ENCODE measurements at regions not wholly inside any gene's neighbourhood (a gene's known extent, or its start where the extent isn't known, plus 50 kb on each side); places are given as distances from the start of the nearest gene placed in this dataset.

DNA sequence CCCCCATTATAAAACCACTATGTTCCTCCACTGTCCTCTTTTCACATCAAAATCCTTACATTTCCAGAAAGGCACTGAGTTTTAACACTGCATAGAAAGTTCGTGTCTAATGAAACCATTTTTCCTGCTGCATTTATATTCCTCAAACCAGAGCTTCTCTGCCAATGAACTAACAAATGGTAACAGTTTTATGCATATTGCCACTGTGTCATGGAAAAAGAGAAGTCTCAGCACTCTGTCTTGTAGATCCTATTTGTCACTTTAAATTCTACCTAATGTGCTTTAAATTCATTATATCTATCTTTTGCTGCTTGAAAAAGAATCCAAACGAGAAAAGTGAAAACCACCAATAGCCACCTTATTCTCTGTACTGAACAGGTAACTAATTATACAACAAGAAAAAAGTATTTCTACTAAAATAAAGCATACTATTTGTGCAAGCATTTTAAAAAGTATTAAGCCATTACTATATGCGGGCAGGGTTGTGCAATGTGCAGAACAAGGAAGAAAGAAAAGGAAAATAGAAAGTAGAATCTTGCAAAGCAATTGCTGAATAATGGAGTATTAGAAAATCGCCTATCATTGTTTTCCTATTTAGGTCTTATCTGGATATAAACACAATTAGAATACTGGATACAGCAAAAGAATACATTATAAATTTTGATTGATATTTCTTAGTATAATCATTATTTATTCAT is 328.9 kb downstream of the ZEB2 start:
- WGBS, 2 experiments (ENCODE audit: insufficient coverage in 2 of 2): 78 to 100% methylated on average over 1 to 2 of the region's 4 CpGs

DNA sequence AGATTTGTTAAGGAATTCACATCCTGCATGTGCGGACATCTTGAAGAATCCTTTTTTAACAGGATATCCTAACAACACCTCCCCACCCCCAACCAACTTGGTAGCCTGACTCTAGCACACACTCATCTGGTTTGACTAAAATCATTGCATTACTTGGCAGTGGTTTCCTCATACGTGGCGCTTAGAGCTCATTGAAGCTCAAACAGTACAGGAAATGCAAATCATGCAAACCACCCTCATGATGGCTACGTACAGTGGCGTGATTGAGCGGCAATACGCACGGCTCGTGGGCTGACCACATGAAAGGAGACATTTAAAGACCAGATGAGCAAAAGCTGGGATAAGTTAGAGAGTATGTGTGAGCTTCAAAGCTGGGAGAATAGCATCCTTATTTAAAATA is 336.2 kb downstream of the ZEB2 start:
- Histone ChIP-seq H3K36me3 (ENCODE audit: control insufficient read depth, insufficient read depth, low read length) (no peaks in the 10 kb centered on the region), H3K9me3 (ENCODE audit: control insufficient read depth, low read length) (no peaks in the 10 kb centered on the region), H3K4me3 (ENCODE audit: extremely low read depth, insufficient read depth, low read length, poor library complexity, severe bottlenecking) (no peak overlapping the region), H3K4me1 (ENCODE audit: control insufficient read depth, insufficient read depth, low read length, poor library complexity, severe bottlenecking) (no peaks in the 10 kb centered on the region), H3K27ac (ENCODE audit: low read depth, low read length, severe bottlenecking) (no peak overlapping the region)
- WGBS, 2 experiments (ENCODE audit: insufficient coverage in 2 of 2): 95 to 99% methylated on average over 7 to 9 of the region's 9 CpGs

More for the DNA sequence above, 328.9 kb downstream of the ZEB2 start:
- H3K9me3 ChIP-seq (ENCODE audit: control insufficient read depth, low read length): no peaks in the 10 kb centered on the region
- H3K4me3 ChIP-seq (ENCODE audit: extremely low read depth, insufficient read depth, low read length, poor library complexity, severe bottlenecking): no peak overlapping the region
- H3K36me3 ChIP-seq (ENCODE audit: control insufficient read depth, insufficient read depth, low read length): no peaks in the 10 kb centered on the region
- H3K4me1 ChIP-seq (ENCODE audit: control insufficient read depth, insufficient read depth, low read length, poor library complexity, severe bottlenecking): no peaks in the 10 kb centered on the region
- H3K27ac ChIP-seq (ENCODE audit: low read depth, low read length, severe bottlenecking): no peak overlapping the region

DNA sequence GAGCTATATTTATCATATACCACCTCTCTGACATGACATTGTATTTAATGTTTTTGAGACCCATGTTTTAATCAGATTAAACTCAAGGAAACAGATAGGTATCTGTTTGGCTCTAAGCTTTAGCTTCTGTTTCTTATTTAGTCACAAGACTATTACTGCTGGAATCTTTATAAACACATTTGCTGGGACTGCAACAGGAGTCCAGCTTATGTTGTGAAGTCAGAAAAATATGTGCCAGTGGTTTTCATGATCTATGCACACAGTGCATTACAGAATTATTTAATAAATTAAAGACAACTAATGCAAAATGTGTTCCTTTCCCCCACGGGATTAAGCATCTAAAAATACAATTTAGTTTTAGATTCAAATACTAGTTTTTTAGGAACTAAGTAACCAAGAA is 338.9 kb downstream of the ZEB2 start:
- Histone ChIP-seq H3K4me1 (ENCODE audit: control insufficient read depth, insufficient read depth, low read length, poor library complexity, severe bottlenecking) (no peaks in the 10 kb centered on the region), H3K27ac (ENCODE audit: low read depth, low read length, severe bottlenecking) (no peak overlapping the region), H3K36me3 (ENCODE audit: control insufficient read depth, insufficient read depth, low read length) (no peaks in the 10 kb centered on the region), H3K4me3 (ENCODE audit: extremely low read depth, insufficient read depth, low read length, poor library complexity, severe bottlenecking) (no peak overlapping the region), H3K9me3 (ENCODE audit: control insufficient read depth, low read length) (no peaks in the 10 kb centered on the region)
- no CpG with 5 or more reads among the region's 1 CpG for WGBS, 2 experiments (ENCODE audit: insufficient coverage in 2 of 2)

DNA sequence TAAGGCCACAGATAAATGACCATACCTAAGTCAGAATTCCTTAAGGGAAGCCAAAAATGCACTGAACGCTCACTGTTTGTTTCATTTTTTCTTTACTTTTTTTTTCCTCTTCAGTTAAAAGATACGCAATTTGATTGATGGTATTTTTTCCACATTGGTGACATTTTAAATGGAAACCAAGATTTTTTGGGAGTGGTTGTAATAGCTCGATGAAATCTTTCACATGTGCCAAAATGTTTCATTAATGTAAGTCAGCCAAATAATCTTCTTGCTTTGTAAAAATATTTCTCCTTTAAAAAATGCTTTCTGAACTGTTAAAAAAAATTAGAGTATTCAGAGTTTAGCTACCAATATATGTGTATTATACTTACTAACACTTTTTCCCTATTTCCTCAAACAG is 339.8 kb downstream of the ZEB2 start:
- Histone ChIP-seq H3K4me3 (ENCODE audit: extremely low read depth, insufficient read depth, low read length, poor library complexity, severe bottlenecking) (no peak overlapping the region), H3K4me1 (ENCODE audit: control insufficient read depth, insufficient read depth, low read length, poor library complexity, severe bottlenecking) (no peaks in the 10 kb centered on the region), H3K9me3 (ENCODE audit: control insufficient read depth, low read length) (no peaks in the 10 kb centered on the region), H3K27ac (ENCODE audit: low read depth, low read length, severe bottlenecking) (no peak overlapping the region), H3K36me3 (ENCODE audit: control insufficient read depth, insufficient read depth, low read length) (no peaks in the 10 kb centered on the region)
- WGBS, 2 experiments (ENCODE audit: insufficient coverage in 2 of 2): no CpG with 5 or more reads among the region's 3 CpGs

DNA sequence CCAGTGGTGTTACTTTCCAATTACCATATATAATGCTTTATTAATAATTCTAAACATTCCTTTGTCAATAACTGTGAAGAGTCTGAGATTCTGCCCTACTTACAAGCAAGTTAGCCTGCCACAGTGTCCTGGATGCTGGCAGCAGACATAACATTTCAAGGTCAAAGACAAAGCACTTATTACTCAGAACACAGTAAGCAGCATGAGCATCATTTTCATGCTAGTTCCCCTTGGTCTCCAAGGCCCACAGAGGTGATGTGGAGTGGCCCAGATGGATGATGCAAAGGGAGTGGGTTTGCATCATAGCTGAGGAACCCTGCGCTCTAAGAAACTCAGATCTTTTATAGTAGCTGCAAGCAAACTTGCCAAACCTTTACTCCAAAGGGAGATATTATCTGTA is 349.7 kb downstream of the ZEB2 start:
- Histone ChIP-seq H3K36me3 (ENCODE audit: control insufficient read depth, insufficient read depth, low read length) (no peaks in the 10 kb centered on the region), H3K27ac (ENCODE audit: low read depth, low read length, severe bottlenecking) (no peak overlapping the region), H3K9me3 (ENCODE audit: control insufficient read depth, low read length) (no peaks in the 10 kb centered on the region), H3K4me1 (ENCODE audit: control insufficient read depth, insufficient read depth, low read length, poor library complexity, severe bottlenecking) (no peaks in the 10 kb centered on the region), H3K4me3 (ENCODE audit: extremely low read depth, insufficient read depth, low read length, poor library complexity, severe bottlenecking) (no peak overlapping the region)
- WGBS, 2 experiments (ENCODE audit: insufficient coverage in 2 of 2): no CpG with 5 or more reads among the region's 1 CpG

DNA sequence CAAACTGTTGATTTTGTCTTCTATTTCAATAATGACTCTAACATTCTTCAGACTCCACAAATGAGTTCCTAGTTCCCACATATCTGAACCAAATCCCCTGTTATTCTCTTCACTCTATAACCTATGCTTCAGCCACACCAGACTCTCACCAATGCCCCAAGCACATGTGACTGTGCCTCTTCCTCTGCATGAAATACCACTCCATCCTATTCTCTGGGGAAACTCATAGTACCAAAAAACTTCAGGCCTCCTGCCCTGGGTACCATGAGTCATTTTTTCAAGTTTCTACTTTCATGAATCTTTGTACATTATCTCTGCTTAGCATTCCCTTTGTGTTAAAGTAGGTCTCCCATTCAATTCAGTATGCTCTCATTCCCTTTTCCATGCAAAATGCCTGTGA is 353.2 kb downstream of the ZEB2 start:
- no peak overlapping the region for H3K4me3 ChIP-seq (ENCODE audit: extremely low read depth, insufficient read depth, low read length, poor library complexity, severe bottlenecking)
- H3K36me3 ChIP-seq (ENCODE audit: control insufficient read depth, insufficient read depth, low read length): no peaks in the 10 kb centered on the region
- no peaks in the 10 kb centered on the region for H3K4me1 ChIP-seq (ENCODE audit: control insufficient read depth, insufficient read depth, low read length, poor library complexity, severe bottlenecking)
- no peak overlapping the region for H3K27ac ChIP-seq (ENCODE audit: low read depth, low read length, severe bottlenecking)
- H3K9me3 ChIP-seq (ENCODE audit: control insufficient read depth, low read length): no peaks in the 10 kb centered on the region

DNA sequence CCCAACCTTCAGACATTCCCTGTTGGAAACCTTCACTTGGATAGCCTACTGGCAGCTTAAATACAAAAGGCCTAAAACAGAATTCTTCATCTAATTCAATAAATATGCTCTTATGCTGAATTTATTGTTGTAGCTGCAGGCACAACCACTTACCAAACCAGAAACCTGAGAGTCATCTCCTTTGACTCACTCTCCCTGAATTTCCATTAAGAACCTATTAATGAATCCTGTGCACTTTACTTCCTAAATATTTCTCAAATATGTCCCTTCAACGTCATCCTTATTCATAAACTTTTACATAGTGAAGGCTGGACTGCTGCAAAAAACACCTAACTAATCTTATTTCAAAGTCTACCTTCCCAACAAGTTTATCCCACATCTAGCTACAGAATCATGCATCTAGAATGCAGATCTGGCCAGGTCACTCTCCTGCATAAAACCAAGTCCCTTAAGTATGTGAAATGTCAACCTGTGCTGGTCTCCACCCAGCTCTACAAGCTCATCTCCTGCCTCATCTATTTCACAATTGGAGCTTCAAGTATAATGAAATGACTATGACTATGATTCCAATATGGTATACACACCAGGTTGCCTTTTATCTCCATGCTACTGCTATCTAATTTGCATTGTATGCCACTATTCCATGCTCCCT is 354.2 kb downstream of the ZEB2 start:
- Histone ChIP-seq H3K27ac (ENCODE audit: low read depth, low read length, severe bottlenecking) (no peak overlapping the region), H3K4me1 (ENCODE audit: control insufficient read depth, insufficient read depth, low read length, poor library complexity, severe bottlenecking) (no peaks in the 10 kb centered on the region), H3K4me3 (ENCODE audit: extremely low read depth, insufficient read depth, low read length, poor library complexity, severe bottlenecking) (no peak overlapping the region), H3K36me3 (ENCODE audit: control insufficient read depth, insufficient read depth, low read length) (no peaks in the 10 kb centered on the region), H3K9me3 (ENCODE audit: control insufficient read depth, low read length) (no peaks in the 10 kb centered on the region)
- WGBS, 2 experiments (ENCODE audit: insufficient coverage in 2 of 2): 80% methylated on average over 1 of the region's 1 CpG; no CpG with 5 or more reads in 1 of the 2 experiments

DNA sequence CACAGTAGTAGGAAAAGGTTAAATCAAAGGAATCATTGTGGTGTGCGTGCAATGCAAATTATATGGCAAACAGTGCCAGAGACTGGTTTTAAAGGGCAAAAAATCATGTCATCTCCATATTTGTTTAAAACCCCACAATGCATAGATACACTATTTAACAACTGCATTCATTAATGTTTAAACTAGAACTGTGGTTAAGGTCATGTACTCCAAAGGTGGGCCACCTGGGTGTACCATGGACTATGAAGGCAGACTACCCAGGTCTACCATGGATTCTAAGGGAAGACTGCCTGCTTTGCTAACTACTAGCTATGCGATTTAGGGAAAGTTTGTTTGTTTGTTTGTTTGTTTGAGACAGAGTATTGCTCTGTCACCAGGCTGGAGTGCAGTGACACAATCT is 356.3 kb downstream of the ZEB2 start:
- 92 to 100% methylated on average over 1 of the region's 2 CpGs for WGBS, 2 experiments (ENCODE audit: insufficient coverage in 2 of 2)
- no peak overlapping the region for H3K4me3 ChIP-seq (ENCODE audit: extremely low read depth, insufficient read depth, low read length, poor library complexity, severe bottlenecking)
- no peak overlapping the region for H3K27ac ChIP-seq (ENCODE audit: low read depth, low read length, severe bottlenecking)
- H3K4me1 ChIP-seq (ENCODE audit: control insufficient read depth, insufficient read depth, low read length, poor library complexity, severe bottlenecking): no peaks in the 10 kb centered on the region
- H3K9me3 ChIP-seq (ENCODE audit: control insufficient read depth, low read length): no peaks in the 10 kb centered on the region
- H3K36me3 ChIP-seq (ENCODE audit: control insufficient read depth, insufficient read depth, low read length): no peaks in the 10 kb centered on the region

DNA sequence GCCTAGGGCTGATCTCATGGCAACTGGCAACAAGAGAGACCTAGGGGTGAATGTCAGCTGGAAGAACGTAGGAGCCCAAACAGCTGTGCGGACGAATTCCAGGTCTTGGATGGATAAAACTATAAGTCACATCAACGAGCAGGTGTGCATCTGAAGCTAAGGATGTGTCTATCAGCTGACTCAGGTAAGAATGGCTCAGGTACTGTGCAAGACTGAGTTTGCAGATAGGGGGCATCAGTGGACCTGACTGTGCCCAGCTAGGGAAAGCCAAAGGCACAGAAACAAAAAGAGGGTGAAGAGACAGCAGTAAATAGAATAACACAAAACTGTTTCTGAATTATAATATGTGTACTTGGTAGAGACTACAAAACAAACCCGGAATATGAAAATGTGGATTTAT is 357.3 kb downstream of the ZEB2 start:
- WGBS, 2 experiments (ENCODE audit: insufficient coverage in 2 of 2): 88 to 89% methylated on average over 4 of the region's 5 CpGs
- Histone ChIP-seq H3K4me1 (ENCODE audit: control insufficient read depth, insufficient read depth, low read length, poor library complexity, severe bottlenecking) (no peaks in the 10 kb centered on the region), H3K36me3 (ENCODE audit: control insufficient read depth, insufficient read depth, low read length) (no peaks in the 10 kb centered on the region), H3K9me3 (ENCODE audit: control insufficient read depth, low read length) (no peaks in the 10 kb centered on the region), H3K4me3 (ENCODE audit: extremely low read depth, insufficient read depth, low read length, poor library complexity, severe bottlenecking) (no peak overlapping the region), H3K27ac (ENCODE audit: low read depth, low read length, severe bottlenecking) (no peak overlapping the region)

DNA sequence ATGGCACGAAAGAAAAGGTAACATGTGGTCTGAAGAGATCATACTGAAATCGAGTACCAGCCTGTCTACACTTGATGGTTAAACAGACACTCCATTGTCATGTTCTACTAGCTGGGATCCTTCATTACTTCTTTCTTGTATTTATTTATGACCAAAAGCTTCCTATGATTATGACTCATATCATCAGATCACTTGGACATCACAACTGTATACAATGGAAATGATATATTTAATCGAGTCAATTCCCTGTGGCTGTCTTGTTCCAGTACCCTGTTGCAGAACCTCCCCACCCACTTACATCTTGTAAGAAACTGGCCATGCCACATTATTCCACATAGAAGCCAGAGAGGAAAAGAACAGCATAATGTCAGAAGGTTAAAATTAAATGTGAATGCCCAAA is 358.9 kb downstream of the ZEB2 start:
- Histone ChIP-seq H3K27ac (ENCODE audit: low read depth, low read length, severe bottlenecking) (no peak overlapping the region), H3K9me3 (ENCODE audit: control insufficient read depth, low read length) (no peaks in the 10 kb centered on the region), H3K4me1 (ENCODE audit: control insufficient read depth, insufficient read depth, low read length, poor library complexity, severe bottlenecking) (no peaks in the 10 kb centered on the region), H3K36me3 (ENCODE audit: control insufficient read depth, insufficient read depth, low read length) (no peaks in the 10 kb centered on the region), H3K4me3 (ENCODE audit: extremely low read depth, insufficient read depth, low read length, poor library complexity, severe bottlenecking) (no peak overlapping the region)
- 93 to 100% methylated on average over 1 to 2 of the region's 3 CpGs for WGBS, 2 experiments (ENCODE audit: insufficient coverage in 2 of 2)

DNA sequence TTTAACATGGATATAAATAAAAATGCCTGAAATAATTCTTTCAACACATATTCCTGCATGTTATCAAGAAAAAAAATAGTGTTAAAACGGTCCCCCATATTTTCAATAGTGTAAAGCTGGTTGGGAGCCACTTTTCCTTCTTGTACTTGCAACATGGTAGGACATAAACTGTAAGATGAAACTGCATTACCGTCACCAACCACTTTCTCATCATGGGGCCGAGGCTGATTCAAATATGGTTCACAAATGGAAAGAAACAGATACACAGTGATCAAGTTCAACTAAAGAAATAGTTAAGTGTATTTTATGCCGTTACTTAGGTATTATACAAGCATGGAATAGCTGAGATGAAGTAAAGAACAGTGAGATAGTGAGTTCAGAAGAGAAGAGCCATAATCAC is 360.7 kb downstream of the ZEB2 start:
- WGBS, 2 experiments (ENCODE audit: insufficient coverage in 2 of 2): 70 to 100% methylated on average over 1 of the region's 4 CpGs
- no peak overlapping the region for H3K27ac ChIP-seq (ENCODE audit: low read depth, low read length, severe bottlenecking)
- no peaks in the 10 kb centered on the region for H3K36me3 ChIP-seq (ENCODE audit: control insufficient read depth, insufficient read depth, low read length)
- H3K4me3 ChIP-seq (ENCODE audit: extremely low read depth, insufficient read depth, low read length, poor library complexity, severe bottlenecking): no peak overlapping the region
- no peaks in the 10 kb centered on the region for H3K4me1 ChIP-seq (ENCODE audit: control insufficient read depth, insufficient read depth, low read length, poor library complexity, severe bottlenecking)
- H3K9me3 ChIP-seq (ENCODE audit: control insufficient read depth, low read length): no peaks in the 10 kb centered on the region
